IMR-90 (cell line): ENCODE measurements at regions not wholly inside any gene's neighbourhood (a gene's known extent, or its start where the extent isn't known, plus 50 kb on each side); places are given as distances from the start of the nearest gene placed in this dataset.

Experiments used
- ATAC-seq: fragments of 200-7000 bp; cut with Tn5 transposase; 2 replicates; pipeline ENCODE4 v1.9.1; 2020; ENCODE audit warnings: low read depth, mild to moderate bottlenecking, moderate library complexity
- BruUV-seq: library from RNA; stranded (reverse); fragments of 400-500 nt; replicated peaks from 2 replicates; lab custom pipeline; 2021; lab: Mats Ljungman, UMichigan
- CTCF ChIA-PET: fragments of 300-600 bp; formaldehyde crosslinking; extraction: SDS; loops from one replicate; lab custom pipeline; 2021; ENCODE audit warnings: antibody characterized with exemption; lab: Yijun Ruan, JAX
- POLR2A ChIA-PET: fragments of 300-600 bp; sonication (Branson Sonifier 250); formaldehyde crosslinking; loops from one replicate; lab custom pipeline; 2022; ENCODE audit warnings: antibody characterized with exemption; ENCODE audit not compliant: unreplicated experiment; lab: Charles Lee
- DNase-seq: peaks from one replicate; pipeline ENCODE4 v3.0.0; 2013
- H2AFZ ChIP-seq: replicated peaks from 2 replicates; pipeline ENCODE3; 2013; ENCODE audit warnings: low read length, mild to moderate bottlenecking; ENCODE audit not compliant: poor library complexity
- H2AK5ac ChIP-seq: 2 replicates; pipeline ENCODE4 v1.6.1; 2013; ENCODE audit warnings: low read depth, low read length, inconsistent platforms
- H2AK9ac ChIP-seq: replicated peaks from 2 replicates; pipeline ENCODE3; 2013; ENCODE audit warnings: mild to moderate bottlenecking, low read depth, low read length, moderate library complexity; ENCODE audit not compliant: poor library complexity
- H2BK120ac ChIP-seq: 2 replicates; pipeline ENCODE4 v1.6.1; 2013; ENCODE audit warnings: low read depth, low read length, inconsistent platforms
- H2BK15ac ChIP-seq: 3 replicates; pipeline ENCODE4 v1.6.1; 2013; ENCODE audit warnings: low read depth, low read length, inconsistent platforms
- H2BK20ac ChIP-seq: 2 replicates; pipeline ENCODE4 v1.6.1; 2013; ENCODE audit warnings: low read depth, mild to moderate bottlenecking, inconsistent platforms, low read length, moderate library complexity
- H2BK5ac ChIP-seq: 2 replicates; pipeline ENCODE4 v1.6.1; 2013; ENCODE audit warnings: mild to moderate bottlenecking, low read depth, low read length, inconsistent platforms; ENCODE audit not compliant: poor library complexity, severe bottlenecking
- H3K14ac ChIP-seq: replicated peaks from 2 replicates; pipeline ENCODE4 v1.6.1; 2013; ENCODE audit warnings: low read depth, low read length, inconsistent platforms
- H3K18ac ChIP-seq: 2 replicates; pipeline ENCODE4 v1.6.1; 2013; ENCODE audit warnings: low read depth, low read length, control low read depth
- H3K23ac ChIP-seq: 2 replicates; pipeline ENCODE4 v1.6.1; 2013; ENCODE audit warnings: low read depth, low read length, inconsistent platforms
- H3K27ac ChIP-seq: 2 replicates; pipeline ENCODE4 v1.5.1; 2013; ENCODE audit warnings: mild to moderate bottlenecking, control low read depth, low read length; ENCODE audit not compliant: insufficient read depth
- H3K27me3 ChIP-seq: 2 replicates; pipeline ENCODE4 v1.6.1; 2013; ENCODE audit warnings: low read length; ENCODE audit not compliant: control insufficient read depth, insufficient read depth
- H3K36me3 ChIP-seq: 2 replicates; pipeline ENCODE4 v1.6.1; 2013; ENCODE audit warnings: low read length, mixed read lengths; ENCODE audit not compliant: control insufficient read depth, insufficient read depth
- H3K4ac ChIP-seq: 2 replicates; pipeline ENCODE4 v1.6.1; 2013; ENCODE audit warnings: low read depth, low read length, inconsistent platforms
- H3K4me1 ChIP-seq: 2 replicates; pipeline ENCODE4 v1.6.1; 2013; ENCODE audit warnings: low read length, mixed read lengths; ENCODE audit not compliant: control insufficient read depth, insufficient read depth
- H3K4me2 ChIP-seq: 2 replicates; pipeline ENCODE4 v1.6.1; 2013; ENCODE audit warnings: low read depth, mild to moderate bottlenecking, control low read depth, low read length, moderate library complexity
- H3K4me3 ChIP-seq: 2 replicates; pipeline ENCODE4 v1.5.1; 2013; ENCODE audit warnings: low read depth, mild to moderate bottlenecking, control low read depth, low read length, moderate library complexity; ENCODE audit not compliant: insufficient read depth
- H3K56ac ChIP-seq: 2 replicates; pipeline ENCODE4 v1.6.1; 2013; ENCODE audit warnings: low read length, inconsistent platforms; ENCODE audit not compliant: insufficient read depth; ENCODE audit errors: extremely low read depth
- H3K79me1 ChIP-seq, 2 experiments: 2 replicates each; pipeline ENCODE4 v1.6.1; 2013; ENCODE audit warnings: low read length in 2 of 2, inconsistent platforms in 1 of 2, low read depth in 1 of 2
- H3K9ac ChIP-seq: 2 replicates; pipeline ENCODE4 v1.6.1; 2013; ENCODE audit warnings: low read depth, low read length, control low read depth
- H3K9me1 ChIP-seq: 2 replicates; pipeline ENCODE4 v1.6.1; 2013; ENCODE audit warnings: low read length, inconsistent platforms; ENCODE audit not compliant: insufficient read depth
- H3K9me3 ChIP-seq: 2 replicates; pipeline ENCODE4 v1.6.1; 2013; ENCODE audit warnings: low read length; ENCODE audit not compliant: control insufficient read depth, insufficient read depth
- H4K20me1 ChIP-seq: 2 replicates; pipeline ENCODE4 v1.6.1; 2013; ENCODE audit warnings: low read length, inconsistent platforms; ENCODE audit not compliant: insufficient read depth
- H4K5ac ChIP-seq: 2 replicates; pipeline ENCODE4 v1.6.1; 2013; ENCODE audit warnings: mild to moderate bottlenecking, low read depth, low read length, control low read depth
- H4K8ac ChIP-seq, 2 experiments: 2 replicates each; pipeline ENCODE4 v1.6.1; 2013; ENCODE audit warnings: low read depth in 2 of 2, low read length in 2 of 2, control low read depth in 1 of 2, inconsistent platforms in 1 of 2
- H4K91ac ChIP-seq: 2 replicates; pipeline ENCODE4 v1.6.1; 2013; ENCODE audit warnings: low read depth, low read length, inconsistent platforms; ENCODE audit not compliant: insufficient read depth
- BHLHE40 ChIP-seq: fragments of 150-350 bp; IDR thresholded peaks from 2 replicates; pipeline ENCODE4 v1.6.1; 2016; ENCODE audit warnings: mild to moderate bottlenecking, low read depth, low read length
- CEBPB ChIP-seq: IDR thresholded peaks from 2 replicates; pipeline ENCODE4 v1.6.1; 2012; ENCODE audit warnings: low read depth, low read length, improper control_type of control experiment
- CHD1 ChIP-seq: IDR thresholded peaks from 2 replicates; pipeline ENCODE4 v1.6.1; 2012; ENCODE audit warnings: low read depth, low read length, improper control_type of control experiment
- CTCF ChIP-seq: conservative IDR thresholded peaks from 2 replicates; pipeline ENCODE4 v1.5.1; 2012; ENCODE audit warnings: mild to moderate bottlenecking, low read depth, low read length, improper control_type of control experiment
- ELK1 ChIP-seq: fragments of 150-350 bp; IDR thresholded peaks from 2 replicates; pipeline ENCODE4 v1.6.1; 2016; ENCODE audit warnings: low read depth, mild to moderate bottlenecking, low read length, moderate library complexity, borderline replicate concordance
- FOS ChIP-seq: fragments of 150-350 bp; IDR thresholded peaks from 2 replicates; pipeline ENCODE4 v1.6.1; 2016; ENCODE audit warnings: low read depth, low read length
- MAFK ChIP-seq: IDR thresholded peaks from 2 replicates; pipeline ENCODE4 v1.6.1; 2012; ENCODE audit warnings: low read depth, low read length, improper control_type of control experiment
- MXI1 ChIP-seq: IDR thresholded peaks from 2 replicates; pipeline ENCODE4 v1.6.1; 2012; ENCODE audit warnings: low read depth, mild to moderate bottlenecking, low read length, moderate library complexity, borderline replicate concordance
- NFE2L2 ChIP-seq: fragments of 150-350 bp; IDR thresholded peaks from 2 replicates; pipeline ENCODE4 v1.6.1; 2016; ENCODE audit warnings: low read depth, mild to moderate bottlenecking, low read length
- POLR2A ChIP-seq: IDR thresholded peaks from 2 replicates; pipeline ENCODE4 v1.6.1; 2012; ENCODE audit warnings: mild to moderate bottlenecking, low read depth, low read length
- RAD21 ChIP-seq: IDR thresholded peaks from 2 replicates; pipeline ENCODE4 v1.6.1; 2012; ENCODE audit warnings: low read length, improper control_type of control experiment
- RCOR1 ChIP-seq: IDR thresholded peaks from 2 replicates; pipeline ENCODE4 v1.6.1; 2012; ENCODE audit warnings: mild to moderate bottlenecking, low read length, improper control_type of control experiment; ENCODE audit not compliant: insufficient replicate concordance
- RFX5 ChIP-seq: IDR thresholded peaks from 2 replicates; pipeline ENCODE4 v1.8.0; 2012; ENCODE audit warnings: low read depth, mild to moderate bottlenecking, low read length, moderate library complexity
- SMC3 ChIP-seq: fragments of 150-350 bp; IDR thresholded peaks from 2 replicates; pipeline ENCODE4 v1.6.1; 2016; ENCODE audit warnings: low read depth, mild to moderate bottlenecking, antibody characterized with exemption, low read length, moderate library complexity
- USF2 ChIP-seq: fragments of 150-350 bp; IDR thresholded peaks from 2 replicates; pipeline ENCODE4 v1.6.1; 2017; ENCODE audit warnings: mild to moderate bottlenecking, antibody characterized with exemption, low read length, low read depth
- WGBS, 2 experiments: methylation state at CpG; one replicate each; pipeline versions ENCODE4 v1.1.5 to v1.1.7; 2013; ENCODE audit warnings: missing lambda C conversion rate in 2 of 2; ENCODE audit not compliant: insufficient read length in 1 of 2; ENCODE audit errors: extremely low coverage in 2 of 2; 5-methylcytosine and 5-hydroxymethylcytosine counted together
- dilution Hi-C: fragments of 300-500 bp; cut with HindIII; formaldehyde crosslinking; loops from one replicate; pipeline ENCODE4 v1.14.3; 2018; ENCODE audit warnings: low sequenced_read_pairs; ENCODE audit not compliant: unreplicated experiment
- in situ Hi-C: fragments of 300-500 bp; cut with MboI; formaldehyde crosslinking; loops from 3 replicates; pipeline ENCODE4 v1.14.3; 2019; ENCODE audit warnings: low sequenced_read_pairs, inconsistent platforms, mixed read lengths
- intact Hi-C: fragments of 100-400 bp; cut with micrococcal nuclease; formaldehyde crosslinking; loops from 2 replicates; pipeline ENCODE4 v1.10.0; 2022

GRCh38 chr3:161866176-161866575, 369.6 kb downstream of the OTOL1 start:
- no peak for ATAC-seq
- Histone ChIP-seq H2BK15ac (no peak overlapping the region), H3K36me3 (no peaks in the 10 kb centered on the region), H4K5ac (no peak overlapping the region), H4K91ac (no peak overlapping the region), H3K9me1 (no peaks in the 10 kb centered on the region), H3K4me3 (no peak overlapping the region), H3K9ac (no peak overlapping the region), H4K8ac (no peak overlapping the region), H3K27me3 (no peaks in the 10 kb centered on the region), H3K56ac (no peak overlapping the region), H2AK5ac (no peak overlapping the region), H2BK20ac (no peak overlapping the region), H3K14ac (no peak overlapping the region), H3K4me1 (no peaks in the 10 kb centered on the region), H3K23ac (no peak overlapping the region), H3K79me1 (no peaks in the 10 kb centered on the region), H2AFZ (no peak overlapping the region), H2BK120ac (no peak overlapping the region), H2AK9ac (no peak overlapping the region), H4K20me1 (no peaks in the 10 kb centered on the region), H3K18ac (no peak overlapping the region), H3K27ac (no peak overlapping the region), H2BK5ac (no peak overlapping the region), H3K4me2 (no peak overlapping the region), H3K4ac (no peak overlapping the region), H3K9me3 (no peaks in the 10 kb centered on the region)
- BruUV-seq, result no TSS peak
- WGBS, 2 experiments, result no CpG with 5 or more reads among the region's 1 CpG
- ChIA-PET CTCF (no interaction called here), POLR2A (no interaction called here)
- in situ Hi-C loops (no loop called here), dilution Hi-C loops (no loop called here), intact Hi-C loops (no loop called here)
- no peak for DNase-seq
- TF ChIP-seq RAD21 (no peak), RCOR1 (no peak), RFX5 (no peak), ELK1 (no peak), SMC3 (no peak), NFE2L2 (no peak), USF2 (no peak), FOS (no peak), CTCF (no peak), BHLHE40 (no peak), MXI1 (no peak), CEBPB (no peak), CHD1 (no peak), POLR2A (no peak), MAFK (no peak)
